ENCODE measurements at regions not wholly inside any gene's neighbourhood (a gene's known extent, or its start where the extent isn't known, plus 50 kb on each side); places are given as distances from the start of the nearest gene placed in this dataset.

- no peak for DNase-seq (ENCODE audit: low read depth in 3 of 3)
These were observed 289.0 kb downstream of the SNX13 start for GRCh38 chr7:17651341-17651740.

- no peak for DNase-seq (ENCODE audit: low read depth in 3 of 3)
These were observed 288.4 kb downstream of the SNX13 start for GRCh38 chr7:17651863-17652385.

GRCh38 chr7:17654940-17655339 lies 285.4 kb downstream of the SNX13 start:
- DNase-seq (ENCODE audit: low read depth in 3 of 3): no peak

- no peak for DNase-seq (ENCODE audit: low read depth in 3 of 3)
These were observed 281.2 kb downstream of the SNX13 start for GRCh38 chr7:17659126-17659525.

GRCh38 chr7:17660116-17660515 lies 280.2 kb downstream of the SNX13 start:
- no peak for DNase-seq (ENCODE audit: low read depth in 3 of 3)

- no peak for DNase-seq (ENCODE audit: low read depth in 3 of 3)
These were observed 278.2 kb downstream of the SNX13 start for GRCh38 chr7:17661982-17662585.

- DNase-seq (ENCODE audit: low read depth in 3 of 3): no peak
These were observed 277.1 kb downstream of the SNX13 start for GRCh38 chr7:17663061-17663675.

GRCh38 chr7:17665029-17665428 lies 275.3 kb downstream of the SNX13 start:
- DNase-seq (ENCODE audit: low read depth in 3 of 3): no peak

GRCh38 chr7:17668122-17668521 lies 272.2 kb downstream of the SNX13 start:
- DNase-seq (ENCODE audit: low read depth in 3 of 3): no peak

GRCh38 chr7:17669204-17669603 lies 271.1 kb downstream of the SNX13 start:
- DNase-seq (ENCODE audit: low read depth in 3 of 3): no peak

- DNase-seq (ENCODE audit: low read depth in 3 of 3): no peak
These were observed 268.3 kb downstream of the SNX13 start for GRCh38 chr7:17671956-17672355.

- DNase-seq (ENCODE audit: low read depth in 3 of 3): no peak
These were observed 267.5 kb downstream of the SNX13 start for GRCh38 chr7:17672783-17673182.

GRCh38 chr7:17674166-17674942 lies 265.9 kb downstream of the SNX13 start:
- no peak for DNase-seq (ENCODE audit: low read depth in 3 of 3)

- no peak for DNase-seq (ENCODE audit: low read depth in 3 of 3)
These were observed 265.2 kb downstream of the SNX13 start for GRCh38 chr7:17674943-17675608.

GRCh38 chr7:17677408-17677807 lies 262.9 kb downstream of the SNX13 start:
- DNase-seq (ENCODE audit: low read depth in 3 of 3): no peak

GRCh38 chr7:17678896-17679295 lies 261.4 kb downstream of the SNX13 start:
- no peak for DNase-seq (ENCODE audit: low read depth in 3 of 3)

GRCh38 chr7:17679458-17679857 lies 260.8 kb downstream of the SNX13 start:
- no peak for DNase-seq (ENCODE audit: low read depth in 3 of 3)

GRCh38 chr7:17680026-17680425 lies 260.3 kb downstream of the SNX13 start:
- no peak for DNase-seq (ENCODE audit: low read depth in 3 of 3)

GRCh38 chr7:17680943-17681351 lies 259.3 kb downstream of the SNX13 start:
- no peak for DNase-seq (ENCODE audit: low read depth in 3 of 3)

- no peak for DNase-seq (ENCODE audit: low read depth in 3 of 3)
These were observed 258.3 kb downstream of the SNX13 start for GRCh38 chr7:17681965-17682364.

GRCh38 chr7:17682586-17682985 lies 257.7 kb downstream of the SNX13 start:
- no peak for DNase-seq (ENCODE audit: low read depth in 3 of 3)

GRCh38 chr7:17685141-17685540 lies 255.2 kb downstream of the SNX13 start:
- no peak for DNase-seq (ENCODE audit: low read depth in 3 of 3)

All from stimulated activated CD4-positive, alpha-beta T cell treated with anti-CD3 and anti-CD28 coated beads, TNF-alpha, amount 100 ng/mL, for 24 hours (primary cell).